ENCODE measurements at regions not wholly inside any gene's neighbourhood (a gene's known extent, or its start where the extent isn't known, plus 50 kb on each side); places are given as distances from the start of the nearest gene placed in this dataset.

GRCh38 chr14:104342435-104343293 lies 204.3 kb downstream of the KIF26A start:
- CTCF ChIA-PET, result interaction anchor here (0.7 to 1.9 kb wide), 9 partner anchors 9 to 265 kb away, joined by 3 to 8 read pairs (median 4); no protein-coding TSS in a partner anchor
- Histone ChIP-seq H3K4me2 (peak overlapping the region; percentile 19; the same call in 2 of the 3 replicates), H3K4me3 (no peak overlapping the region), H3K4me1 (no peaks in the 10 kb centered on the region), H3K9me3 (peaks cover 12% of the 10 kb centered on the region; the same call in 2 of the 3 replicates), H3K27ac (no peak overlapping the region)
- ATAC-seq, result no peak; a peak in 2 of 6 replicates
- TF ChIP-seq BHLHE40 (IDR thresholded peaks at IDR 0.05; ENCODE audit: low read depth, low read length), result no peak
- TF ChIP-seq, protein P1, sequence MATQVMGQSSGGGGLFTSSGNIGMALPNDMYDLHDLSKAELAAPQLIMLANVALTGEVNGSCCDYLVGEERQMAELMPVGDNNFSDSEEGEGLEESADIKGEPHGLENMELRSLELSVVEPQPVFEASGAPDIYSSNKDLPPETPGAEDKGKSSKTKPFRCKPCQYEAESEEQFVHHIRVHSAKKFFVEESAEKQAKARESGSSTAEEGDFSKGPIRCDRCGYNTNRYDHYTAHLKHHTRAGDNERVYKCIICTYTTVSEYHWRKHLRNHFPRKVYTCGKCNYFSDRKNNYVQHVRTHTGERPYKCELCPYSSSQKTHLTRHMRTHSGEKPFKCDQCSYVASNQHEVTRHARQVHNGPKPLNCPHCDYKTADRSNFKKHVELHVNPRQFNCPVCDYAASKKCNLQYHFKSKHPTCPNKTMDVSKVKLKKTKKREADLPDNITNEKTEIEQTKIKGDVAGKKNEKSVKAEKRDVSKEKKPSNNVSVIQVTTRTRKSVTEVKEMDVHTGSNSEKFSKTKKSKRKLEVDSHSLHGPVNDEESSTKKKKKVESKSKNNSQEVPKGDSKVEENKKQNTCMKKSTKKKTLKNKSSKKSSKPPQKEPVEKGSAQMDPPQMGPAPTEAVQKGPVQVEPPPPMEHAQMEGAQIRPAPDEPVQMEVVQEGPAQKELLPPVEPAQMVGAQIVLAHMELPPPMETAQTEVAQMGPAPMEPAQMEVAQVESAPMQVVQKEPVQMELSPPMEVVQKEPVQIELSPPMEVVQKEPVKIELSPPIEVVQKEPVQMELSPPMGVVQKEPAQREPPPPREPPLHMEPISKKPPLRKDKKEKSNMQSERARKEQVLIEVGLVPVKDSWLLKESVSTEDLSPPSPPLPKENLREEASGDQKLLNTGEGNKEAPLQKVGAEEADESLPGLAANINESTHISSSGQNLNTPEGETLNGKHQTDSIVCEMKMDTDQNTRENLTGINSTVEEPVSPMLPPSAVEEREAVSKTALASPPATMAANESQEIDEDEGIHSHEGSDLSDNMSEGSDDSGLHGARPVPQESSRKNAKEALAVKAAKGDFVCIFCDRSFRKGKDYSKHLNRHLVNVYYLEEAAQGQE (IDR thresholded peaks at IDR 0.05), result peak; percentile 67
- no peak for TF ChIP-seq MAFK (IDR thresholded peaks at IDR 0.05; ENCODE audit: partially characterized antibody)
- POLR2A ChIA-PET, result no interaction called here
- WGBS (ENCODE audit: missing lambda C conversion rate), result 58% methylated on average over 20 of the region's 22 CpGs
- FAIRE-seq, result no peak
- no peak for DNase-seq (ENCODE audit: low read depth in 1 of 2, low spot score in 1 of 2)

DNA sequence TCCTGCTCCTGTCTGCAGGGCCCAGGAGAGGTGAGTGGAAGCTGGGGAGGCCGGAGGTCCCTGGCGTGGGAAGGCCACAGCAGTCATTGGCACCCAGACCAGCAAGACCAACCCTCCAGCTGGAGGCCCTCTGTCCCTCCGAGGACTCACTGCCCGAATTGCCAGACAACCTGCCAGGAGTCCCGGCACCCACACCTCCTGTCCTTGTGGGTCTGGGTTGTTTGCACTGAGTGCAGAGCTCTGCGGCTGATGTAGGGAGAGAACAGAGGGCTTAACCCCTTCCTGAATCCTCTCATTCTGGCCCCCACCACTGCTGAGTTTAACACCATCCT lies 204.9 kb downstream of the KIF26A start:
- no peaks in the 10 kb centered on the region for H3K4me1 ChIP-seq
- FAIRE-seq (no peak), ATAC-seq (no peak), DNase-seq (ENCODE audit: low read depth in 1 of 2, low spot score in 1 of 2) (no peak)
- WGBS (ENCODE audit: missing lambda C conversion rate), result 49% methylated on average over 6 of the region's 6 CpGs
- CTCF ChIA-PET, result interaction anchor here (1.4 to 1.5 kb wide), 3 partner anchors 12 to 266 kb away, joined by 3 to 4 read pairs (median 3); no protein-coding TSS in a partner anchor
- H3K9me3 ChIP-seq, result peaks cover 10% of the 10 kb centered on the region; the same call in 2 of the 3 replicates
- H3K4me2 ChIP-seq, result no peak overlapping the region
- no peak overlapping the region for H3K4me3 ChIP-seq
- no peak overlapping the region for H3K27ac ChIP-seq
- TF ChIP-seq E2F6 (IDR thresholded peaks at IDR 0.05; ENCODE audit: borderline replicate concordance, low read depth) (no peak), FOSL2 (IDR thresholded peaks at IDR 0.05) (no peak), FOSL2 (CRISPR knock-in tag; IDR thresholded peaks at IDR 0.05) (no peak), MYC (IDR thresholded peaks at IDR 0.05; ENCODE audit: borderline replicate concordance, low read length) (no peak), HOXA7 (CRISPR knock-in tag; IDR thresholded peaks at IDR 0.05) (no peak)
- POLR2A ChIA-PET, result no interaction called here

GRCh38 chr14:104343690-104344640 lies 205.6 kb downstream of the KIF26A start:
- POLR2A ChIA-PET, result no interaction called here
- Histone ChIP-seq H3K4me3 (no peak overlapping the region), H3K4me1 (no peaks in the 10 kb centered on the region), H3K4me2 (no peak overlapping the region), H3K27ac (no peak overlapping the region), H3K9me3 (peaks cover 6% of the 10 kb centered on the region; the same call in 1 of the 3 replicates)
- DNase-seq (ENCODE audit: low read depth in 1 of 2, low spot score in 1 of 2), result no peak
- FAIRE-seq, result no peak
- CTCF ChIA-PET, result interaction anchor here (1.5 kb wide), 1 partner anchor 12 kb away, joined by 3 read pairs; no protein-coding TSS in a partner anchor
- WGBS (ENCODE audit: missing lambda C conversion rate), result 36% methylated on average over 8 of the region's 11 CpGs
- TF ChIP-seq EHMT2 (IDR thresholded peaks at IDR 0.05; ENCODE audit: low read depth) (no peak), NFE2L2 (conservative IDR thresholded peaks at IDR 0.05; ENCODE audit: low read length) (no peak), EP300 (IDR thresholded peaks at IDR 0.05) (no peak), RARB (CRISPR knock-in tag; IDR thresholded peaks at IDR 0.05) (no peak), RAD21 (conservative IDR thresholded peaks at IDR 0.05 in 1 of 2, IDR thresholded peaks at IDR 0.05 in 1 of 2) (no peak)
- no peak for ATAC-seq

All from A549 (cell line).